PC-9 (cell line): ENCODE measurements at regions not wholly inside any gene's neighbourhood (a gene's known extent, or its start where the extent isn't known, plus 50 kb on each side); places are given as distances from the start of the nearest gene placed in this dataset.

Experiments used
- BruUV-seq: library from RNA; stranded (reverse); fragments of 400-500 nt; replicated peaks from 2 replicates; lab custom pipeline; 2021; lab: Mats Ljungman, UMichigan
- CTCF ChIA-PET: fragments of 300-600 bp; sonication (Branson Sonifier 250); formaldehyde crosslinking; loops from one replicate; lab custom pipeline; 2022; ENCODE audit warnings: antibody characterized with exemption; lab: Charles Lee
- POLR2A ChIA-PET: fragments of 300-600 bp; sonication (Branson Sonifier 250); formaldehyde crosslinking; loops from one replicate; lab custom pipeline; 2022; ENCODE audit warnings: antibody characterized with exemption; ENCODE audit not compliant: unreplicated experiment; lab: Charles Lee
- DNase-seq, 2 experiments: peaks; one replicate each; pipeline versions ENCODE4 v3.0.0 to v3.0.0-alpha.2; 2015 to 2022; ENCODE audit warnings: mixed read lengths in 1 of 2
- H2AFZ ChIP-seq: fragments of 200-600 bp; sonication (generic); 2 replicates; pipeline ENCODE4 v1.8.1; 2017; ENCODE audit warnings: antibody characterized with exemption
- H3F3A ChIP-seq: fragments of 200-600 bp; sonication (generic); 2 replicates; pipeline ENCODE4 v1.8.1; 2017; ENCODE audit warnings: antibody characterized with exemption, mild to moderate bottlenecking, low read depth; ENCODE audit not compliant: insufficient read depth
- H3K27ac ChIP-seq: fragments of 200-600 bp; sonication (generic); 2 replicates; pipeline ENCODE4 v1.6.1; 2016; ENCODE audit warnings: mixed run types
- H3K27me3 ChIP-seq: fragments of 200-600 bp; sonication (generic); 2 replicates; pipeline ENCODE4 v1.6.1; 2016; ENCODE audit warnings: low read depth, mixed run types; ENCODE audit not compliant: insufficient read depth
- H3K36me3 ChIP-seq: fragments of 200-600 bp; sonication (generic); 2 replicates; pipeline ENCODE4 v1.6.1; 2016; ENCODE audit warnings: low read depth, mixed run types
- H3K4me1 ChIP-seq: fragments of 200-600 bp; sonication (generic); replicated peaks from 2 replicates; pipeline ENCODE4 v1.6.1; 2016; ENCODE audit warnings: mixed run types; ENCODE audit not compliant: insufficient read depth
- H3K4me2 ChIP-seq: fragments of 200-600 bp; sonication (generic); 2 replicates; pipeline ENCODE4 v1.6.1; 2017; ENCODE audit warnings: mixed run types
- H3K4me3 ChIP-seq: fragments of 200-600 bp; sonication (generic); 2 replicates; pipeline ENCODE4 v1.6.1; 2016; ENCODE audit warnings: mixed run types
- H3K79me2 ChIP-seq: fragments of 200-600 bp; sonication (generic); 2 replicates; pipeline ENCODE4 v1.6.1; 2017; ENCODE audit warnings: low read depth, mixed run types
- H3K9me2 ChIP-seq: fragments of 200-600 bp; sonication (generic); 2 replicates; pipeline ENCODE4 v1.8.1; 2017; ENCODE audit warnings: mild to moderate bottlenecking; ENCODE audit not compliant: insufficient read depth
- H3K9me3 ChIP-seq: fragments of 200-600 bp; sonication (generic); 2 replicates; pipeline ENCODE4 v1.8.1; 2016; ENCODE audit warnings: low read depth; ENCODE audit not compliant: insufficient read depth
- H4K20me1 ChIP-seq: fragments of 200-600 bp; sonication (generic); 2 replicates; pipeline ENCODE4 v1.8.1; 2017; ENCODE audit not compliant: insufficient read depth
- CTCF ChIP-seq: fragments of 200-600 bp; sonication (generic); conservative IDR thresholded peaks from 2 replicates; pipeline ENCODE4 v1.6.1; 2017; ENCODE audit warnings: mixed run types, antibody characterized with exemption, mild to moderate bottlenecking, moderate library complexity
- EZH2 ChIP-seq: fragments of 200-600 bp; sonication (generic); IDR thresholded peaks from 2 replicates; pipeline ENCODE4 v1.8.0; 2017; ENCODE audit warnings: antibody characterized with exemption, low read depth
- intact Hi-C: fragments of 100-400 bp; cut with micrococcal nuclease; formaldehyde crosslinking; loops from one replicate; pipeline ENCODE4 v1.10.0; 2022; ENCODE audit not compliant: unreplicated experiment

- ChIA-PET CTCF (interaction anchor here (0.7 kb wide), 1 partner anchor 1761 kb away, joined by 3 read pairs; no protein-coding TSS in a partner anchor), POLR2A (interaction anchor here (0.5 kb wide), 1 partner anchor 600 kb away, joined by 4 read pairs; no protein-coding TSS in a partner anchor)
- H3K4me3 ChIP-seq = no peak overlapping the region
- no peaks in the 10 kb centered on the region for H3K9me3 ChIP-seq
- H3K27ac ChIP-seq = no peak overlapping the region
- H3K27me3 ChIP-seq = no peaks in the 10 kb centered on the region
- intact Hi-C loops = no loop called here
- no peaks in the 10 kb centered on the region for H3F3A ChIP-seq
- H3K9me2 ChIP-seq = no peaks in the 10 kb centered on the region
- no peak for TF ChIP-seq CTCF
- no peak for TF ChIP-seq EZH2
- no peaks in the 10 kb centered on the region for H3K79me2 ChIP-seq
- H3K4me1 ChIP-seq = no peaks in the 10 kb centered on the region
- no peak overlapping the region for H3K4me2 ChIP-seq
- H3K36me3 ChIP-seq = no peaks in the 10 kb centered on the region
- H2AFZ ChIP-seq = no peak overlapping the region
- BruUV-seq = no TSS peak
- no peak for DNase-seq
- no peaks in the 10 kb centered on the region for H4K20me1 ChIP-seq
Observed at GRCh38 chr10:28459453-28460144, 73.3 kb upstream of the WAC start.

GRCh38 chr10:28463141-28463540 is 69.8 kb upstream of the WAC start:
- TF ChIP-seq EZH2 (no peak), CTCF (no peak)
- intact Hi-C loops = no loop called here
- Histone ChIP-seq H3K4me1 (no peaks in the 10 kb centered on the region), H3K27me3 (no peaks in the 10 kb centered on the region), H4K20me1 (no peaks in the 10 kb centered on the region), H3F3A (no peaks in the 10 kb centered on the region), H3K9me2 (no peaks in the 10 kb centered on the region), H2AFZ (no peak overlapping the region), H3K4me2 (no peak overlapping the region), H3K36me3 (no peaks in the 10 kb centered on the region), H3K4me3 (no peak overlapping the region; the same call in 1 of the 2 replicates), H3K79me2 (no peaks in the 10 kb centered on the region), H3K9me3 (no peaks in the 10 kb centered on the region), H3K27ac (no peak overlapping the region)
- BruUV-seq = no TSS peak
- POLR2A ChIA-PET = no interaction called here
- DNase-seq = no peak
- CTCF ChIA-PET = no interaction called here

- ChIA-PET POLR2A (no interaction called here), CTCF (no interaction called here)
- H3K9me3 ChIP-seq = no peaks in the 10 kb centered on the region
- H3K79me2 ChIP-seq = no peaks in the 10 kb centered on the region
- intact Hi-C loops = no loop called here
- H3K27me3 ChIP-seq = no peaks in the 10 kb centered on the region
- H3F3A ChIP-seq = no peaks in the 10 kb centered on the region
- no peak overlapping the region for H3K4me3 ChIP-seq
- no peak overlapping the region for H2AFZ ChIP-seq
- no peaks in the 10 kb centered on the region for H4K20me1 ChIP-seq
- H3K9me2 ChIP-seq = no peaks in the 10 kb centered on the region
- no peaks in the 10 kb centered on the region for H3K4me1 ChIP-seq
- DNase-seq = no peak
- H3K36me3 ChIP-seq = no peaks in the 10 kb centered on the region
- no TSS peak for BruUV-seq
- no peak overlapping the region for H3K4me2 ChIP-seq
- no peak overlapping the region for H3K27ac ChIP-seq
- TF ChIP-seq EZH2 = no peak
- no peak for TF ChIP-seq CTCF
Observed at GRCh38 chr10:28463676-28464395, 69.1 kb upstream of the WAC start.
